B cell (primary cell): ENCODE measurements at regions not wholly inside any gene's neighbourhood (a gene's known extent, or its start where the extent isn't known, plus 50 kb on each side); places are given as distances from the start of the nearest gene placed in this dataset.

Experiments
- CTCF ChIP-seq: fragments of 200-600 bp; IDR thresholded peaks from one replicate; pipeline ENCODE4 v1.8.0; 2022; ENCODE audit warnings: antibody characterized with exemption, mild to moderate bottlenecking
- EZH2 ChIP-seq: IDR thresholded peaks from 2 replicates; pipeline ENCODE4 v1.6.1; 2012; ENCODE audit warnings: borderline replicate concordance, low read depth, mild to moderate bottlenecking, moderate library complexity, low read length; ENCODE audit not compliant: insufficient read depth, poor library complexity, severe bottlenecking

- TF ChIP-seq CTCF (no peak), EZH2 (no peak)
Observed at GRCh38 chr9:103804077-103804735, 289.9 kb upstream of the SMC2 start.
